ENCODE measurements at regions not wholly inside any gene's neighbourhood (a gene's known extent, or its start where the extent isn't known, plus 50 kb on each side); places are given as distances from the start of the nearest gene placed in this dataset.

DNA sequence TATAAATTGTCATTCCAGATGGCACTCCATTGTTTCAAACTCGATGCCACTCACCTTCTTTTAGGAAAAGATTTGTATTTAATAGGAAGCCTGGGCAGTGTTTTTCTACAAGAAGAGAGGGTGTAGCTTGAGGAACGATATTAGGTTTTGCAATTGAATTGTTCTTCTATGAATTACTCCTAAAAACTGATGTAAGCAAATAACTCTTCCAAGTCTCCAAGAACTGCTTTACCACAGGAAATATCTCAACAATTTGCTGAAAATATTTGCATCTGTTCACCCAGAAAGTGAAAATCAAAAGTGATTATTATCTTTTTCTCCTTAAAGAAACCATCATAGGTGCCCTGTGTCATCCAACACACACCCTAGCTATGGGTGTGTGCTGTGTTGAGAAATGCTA lies 261.3 kb upstream of the MEOX2 start:
- TF ChIP-seq, protein P1, sequence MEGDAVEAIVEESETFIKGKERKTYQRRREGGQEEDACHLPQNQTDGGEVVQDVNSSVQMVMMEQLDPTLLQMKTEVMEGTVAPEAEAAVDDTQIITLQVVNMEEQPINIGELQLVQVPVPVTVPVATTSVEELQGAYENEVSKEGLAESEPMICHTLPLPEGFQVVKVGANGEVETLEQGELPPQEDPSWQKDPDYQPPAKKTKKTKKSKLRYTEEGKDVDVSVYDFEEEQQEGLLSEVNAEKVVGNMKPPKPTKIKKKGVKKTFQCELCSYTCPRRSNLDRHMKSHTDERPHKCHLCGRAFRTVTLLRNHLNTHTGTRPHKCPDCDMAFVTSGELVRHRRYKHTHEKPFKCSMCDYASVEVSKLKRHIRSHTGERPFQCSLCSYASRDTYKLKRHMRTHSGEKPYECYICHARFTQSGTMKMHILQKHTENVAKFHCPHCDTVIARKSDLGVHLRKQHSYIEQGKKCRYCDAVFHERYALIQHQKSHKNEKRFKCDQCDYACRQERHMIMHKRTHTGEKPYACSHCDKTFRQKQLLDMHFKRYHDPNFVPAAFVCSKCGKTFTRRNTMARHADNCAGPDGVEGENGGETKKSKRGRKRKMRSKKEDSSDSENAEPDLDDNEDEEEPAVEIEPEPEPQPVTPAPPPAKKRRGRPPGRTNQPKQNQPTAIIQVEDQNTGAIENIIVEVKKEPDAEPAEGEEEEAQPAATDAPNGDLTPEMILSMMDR (IDR thresholded peaks at IDR 0.05; ENCODE audit: low read depth, low read length) = no peak
- TF ChIP-seq, protein P2, sequence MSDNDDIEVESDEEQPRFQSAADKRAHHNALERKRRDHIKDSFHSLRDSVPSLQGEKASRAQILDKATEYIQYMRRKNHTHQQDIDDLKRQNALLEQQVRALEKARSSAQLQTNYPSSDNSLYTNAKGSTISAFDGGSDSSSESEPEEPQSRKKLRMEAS (IDR thresholded peaks at IDR 0.05; ENCODE audit: low read depth, low read length) = no peak

Data from NB4 (cell line).